ENCODE measurements at regions not wholly inside any gene's neighbourhood (a gene's known extent, or its start where the extent isn't known, plus 50 kb on each side); places are given as distances from the start of the nearest gene placed in this dataset.

DNA sequence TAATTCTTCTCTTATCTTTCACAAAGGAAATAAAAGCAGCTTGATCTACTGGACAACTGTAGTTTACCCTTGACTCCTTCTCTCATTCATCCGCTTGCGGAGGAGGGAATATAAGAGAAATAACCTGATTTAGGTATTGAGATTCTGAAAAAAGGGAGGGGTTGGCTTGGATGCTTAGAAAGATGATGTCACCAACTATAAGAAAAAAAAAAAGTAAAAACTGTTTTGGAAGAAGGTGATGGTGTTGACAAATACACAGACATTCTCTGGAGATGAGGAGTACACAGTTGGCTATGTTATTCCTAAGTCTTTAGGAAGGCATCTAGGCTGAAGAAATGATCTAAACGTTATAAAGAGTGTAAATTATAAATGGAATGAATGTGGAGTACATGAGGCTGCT, 103.3 kb downstream of the TMEM114 start:
- TF ChIP-seq, protein P1, sequence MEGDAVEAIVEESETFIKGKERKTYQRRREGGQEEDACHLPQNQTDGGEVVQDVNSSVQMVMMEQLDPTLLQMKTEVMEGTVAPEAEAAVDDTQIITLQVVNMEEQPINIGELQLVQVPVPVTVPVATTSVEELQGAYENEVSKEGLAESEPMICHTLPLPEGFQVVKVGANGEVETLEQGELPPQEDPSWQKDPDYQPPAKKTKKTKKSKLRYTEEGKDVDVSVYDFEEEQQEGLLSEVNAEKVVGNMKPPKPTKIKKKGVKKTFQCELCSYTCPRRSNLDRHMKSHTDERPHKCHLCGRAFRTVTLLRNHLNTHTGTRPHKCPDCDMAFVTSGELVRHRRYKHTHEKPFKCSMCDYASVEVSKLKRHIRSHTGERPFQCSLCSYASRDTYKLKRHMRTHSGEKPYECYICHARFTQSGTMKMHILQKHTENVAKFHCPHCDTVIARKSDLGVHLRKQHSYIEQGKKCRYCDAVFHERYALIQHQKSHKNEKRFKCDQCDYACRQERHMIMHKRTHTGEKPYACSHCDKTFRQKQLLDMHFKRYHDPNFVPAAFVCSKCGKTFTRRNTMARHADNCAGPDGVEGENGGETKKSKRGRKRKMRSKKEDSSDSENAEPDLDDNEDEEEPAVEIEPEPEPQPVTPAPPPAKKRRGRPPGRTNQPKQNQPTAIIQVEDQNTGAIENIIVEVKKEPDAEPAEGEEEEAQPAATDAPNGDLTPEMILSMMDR (IDR thresholded peaks at IDR 0.05; ENCODE audit: insufficient read depth, low read length, poor library complexity, severe bottlenecking): no peak
- TF ChIP-seq EZH2phosphoT487 (conservative IDR thresholded peaks at IDR 0.05; ENCODE audit: low read length): no peak
